ENCODE measurements at regions not wholly inside any gene's neighbourhood (a gene's known extent, or its start where the extent isn't known, plus 50 kb on each side); places are given as distances from the start of the nearest gene placed in this dataset.

DNA sequence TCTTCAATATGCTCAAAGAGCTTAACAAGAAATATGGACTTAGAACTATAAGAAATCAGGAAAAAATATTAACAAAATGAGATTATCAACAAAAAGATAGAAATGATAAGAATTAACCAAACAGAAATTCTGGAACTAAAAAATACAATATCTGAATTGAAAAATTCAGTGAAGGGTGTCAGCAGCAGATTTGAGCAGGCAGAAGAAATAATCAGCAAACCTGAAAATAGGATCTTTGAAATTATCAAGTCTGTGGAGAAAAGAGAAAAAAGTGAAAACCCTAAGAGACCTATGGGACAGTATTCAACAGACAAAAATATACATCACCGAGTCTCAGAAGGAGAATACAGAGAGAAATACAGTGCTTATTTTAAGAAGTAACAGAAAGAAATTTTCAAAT lies 877.8 kb upstream of the AGA start:
- Mint-ChIP-seq H3K4me1 (ENCODE audit: low read depth, unreplicated experiment) (no peaks in the 10 kb centered on the region), H3K9me3 (ENCODE audit: unreplicated experiment) (peaks cover 10% of the 10 kb centered on the region), H3K27me3 (ENCODE audit: insufficient read depth, unreplicated experiment) (no peaks in the 10 kb centered on the region), H3K27ac (ENCODE audit: unreplicated experiment) (no peak overlapping the region), H3K36me3 (ENCODE audit: insufficient read depth, unreplicated experiment) (no peaks in the 10 kb centered on the region), H3K4me3 (ENCODE audit: unreplicated experiment) (no peak overlapping the region)
- DNase-seq, result no peak
- ChIA-PET POLR2A (no interaction called here), CTCF (no interaction called here)
- no peaks in the 10 kb centered on the region for H3K4me1 ChIP-seq
- no peak overlapping the region for H3K4me3 ChIP-seq (ENCODE audit: low read depth, low read length)
- H3K27me3 ChIP-seq (replicated peaks; ENCODE audit: control insufficient read depth, insufficient read depth, low read length), result no peaks in the 10 kb centered on the region
- no TSS peak for BruUV-seq (replicated peaks)
- H3K9me3 ChIP-seq, result no peaks in the 10 kb centered on the region
- intact Hi-C loops (cut with micrococcal nuclease; ENCODE audit: unreplicated experiment), result no loop called here
- no peak for TF ChIP-seq CTCF (IDR thresholded peaks at IDR 0.05; ENCODE audit: insufficient read depth in 1 of 2, low read depth in 1 of 2, low read length in 1 of 2, severe bottlenecking in 1 of 2, unreplicated experiment in 1 of 2)
- H3K36me3 ChIP-seq (ENCODE audit: control insufficient read depth, insufficient read depth, low read length), result no peaks in the 10 kb centered on the region

DNA sequence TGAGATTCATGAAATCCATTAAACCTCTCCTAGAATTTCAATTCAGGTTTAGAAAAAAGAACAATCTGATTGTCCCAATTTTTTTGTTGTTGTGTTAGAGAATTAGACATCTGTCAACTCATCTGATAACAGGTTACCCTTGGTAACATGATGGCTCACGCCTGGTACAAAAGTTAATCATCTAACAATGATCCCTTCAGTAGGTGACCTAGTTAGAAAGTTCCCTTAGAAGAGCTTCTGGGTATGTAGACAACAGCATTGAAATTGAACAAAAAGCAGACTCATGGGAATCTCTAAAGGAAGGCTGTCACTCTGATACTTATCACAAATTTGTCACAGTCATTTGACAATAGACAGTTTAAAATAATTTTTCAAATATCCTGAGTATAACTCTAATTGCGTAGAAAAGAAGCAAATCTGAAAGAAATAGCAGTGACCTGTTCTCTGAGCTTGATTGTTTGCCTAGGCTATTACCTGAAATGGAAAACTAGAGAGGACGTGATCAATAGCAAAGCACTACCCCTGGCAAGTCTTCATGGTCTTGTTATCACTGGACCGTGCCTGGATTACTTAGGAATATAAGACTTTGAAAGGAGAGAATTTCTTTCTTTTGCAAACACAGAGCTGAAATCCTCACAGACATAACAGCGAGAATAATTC lies 880.4 kb upstream of the AGA start:
- Mint-ChIP-seq H3K9me3 (ENCODE audit: unreplicated experiment) (peaks cover 10% of the 10 kb centered on the region), H3K27ac (ENCODE audit: unreplicated experiment) (no peak overlapping the region), H3K36me3 (ENCODE audit: insufficient read depth, unreplicated experiment) (no peaks in the 10 kb centered on the region), H3K27me3 (ENCODE audit: insufficient read depth, unreplicated experiment) (no peaks in the 10 kb centered on the region), H3K4me1 (ENCODE audit: low read depth, unreplicated experiment) (no peaks in the 10 kb centered on the region), H3K4me3 (ENCODE audit: unreplicated experiment) (no peak overlapping the region)
- no peaks in the 10 kb centered on the region for H3K27me3 ChIP-seq (replicated peaks; ENCODE audit: control insufficient read depth, insufficient read depth, low read length)
- no TSS peak for BruUV-seq (replicated peaks)
- CTCF ChIA-PET, result no interaction called here
- H3K36me3 ChIP-seq (ENCODE audit: control insufficient read depth, insufficient read depth, low read length), result no peaks in the 10 kb centered on the region
- no peaks in the 10 kb centered on the region for H3K9me3 ChIP-seq
- no peaks in the 10 kb centered on the region for H3K4me1 ChIP-seq
- no peak for TF ChIP-seq CTCF (IDR thresholded peaks at IDR 0.05; ENCODE audit: insufficient read depth in 1 of 2, low read depth in 1 of 2, low read length in 1 of 2, severe bottlenecking in 1 of 2, unreplicated experiment in 1 of 2)
- POLR2A ChIA-PET, result no interaction called here
- no peak overlapping the region for H3K4me3 ChIP-seq (ENCODE audit: low read depth, low read length)
- DNase-seq, result no peak
- intact Hi-C loops (cut with micrococcal nuclease; ENCODE audit: unreplicated experiment), result no loop called here

DNA sequence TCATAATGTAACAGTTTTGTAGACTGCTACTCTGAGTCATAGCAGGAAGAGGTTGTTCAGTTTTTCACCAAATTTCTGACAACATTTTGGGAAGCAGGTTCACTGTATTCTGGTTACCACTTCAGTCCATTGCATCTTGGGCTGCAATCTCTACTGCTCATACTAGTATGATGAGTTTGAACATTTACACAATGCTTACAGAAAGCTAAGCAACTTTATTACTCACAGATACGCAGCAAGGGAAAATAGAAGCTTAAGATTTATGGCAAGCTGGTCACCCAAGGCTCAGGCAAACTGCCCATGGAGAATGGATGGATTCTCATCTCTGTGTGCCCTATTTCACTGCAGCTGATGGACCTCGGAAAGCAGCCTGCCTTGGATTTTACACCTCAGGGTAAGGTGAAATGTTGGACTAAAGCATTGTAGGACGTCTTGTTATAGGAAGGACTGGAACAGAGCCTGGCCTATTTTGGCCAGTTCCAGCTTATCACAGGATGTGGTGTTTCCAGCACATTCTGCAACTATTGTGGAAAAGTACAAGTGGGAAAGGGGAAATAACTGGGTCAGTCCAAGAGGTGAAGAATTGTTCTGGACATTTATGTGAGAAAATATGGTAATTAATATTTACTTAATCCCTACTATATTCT lies 887.1 kb upstream of the AGA start:
- no peaks in the 10 kb centered on the region for H3K27me3 Mint-ChIP-seq (ENCODE audit: insufficient read depth, unreplicated experiment)
- Histone ChIP-seq H3K36me3 (ENCODE audit: control insufficient read depth, insufficient read depth, low read length) (no peaks in the 10 kb centered on the region), H3K9me3 (no peaks in the 10 kb centered on the region), H3K4me1 (no peaks in the 10 kb centered on the region), H3K4me3 (ENCODE audit: low read depth, low read length) (no peak overlapping the region), H3K27me3 (replicated peaks; ENCODE audit: control insufficient read depth, insufficient read depth, low read length) (no peaks in the 10 kb centered on the region)
- no peaks in the 10 kb centered on the region for H3K9me3 Mint-ChIP-seq (ENCODE audit: unreplicated experiment)
- H3K36me3 Mint-ChIP-seq (ENCODE audit: insufficient read depth, unreplicated experiment), result no peaks in the 10 kb centered on the region
- DNase-seq, result no peak
- ChIA-PET CTCF (no interaction called here), POLR2A (no interaction called here)
- H3K27ac Mint-ChIP-seq (ENCODE audit: unreplicated experiment), result no peak overlapping the region
- intact Hi-C loops (cut with micrococcal nuclease; ENCODE audit: unreplicated experiment), result no loop called here
- BruUV-seq (replicated peaks), result no TSS peak
- no peaks in the 10 kb centered on the region for H3K4me1 Mint-ChIP-seq (ENCODE audit: low read depth, unreplicated experiment)
- H3K4me3 Mint-ChIP-seq (ENCODE audit: unreplicated experiment), result no peak overlapping the region
- TF ChIP-seq CTCF (IDR thresholded peaks at IDR 0.05; ENCODE audit: insufficient read depth in 1 of 2, low read depth in 1 of 2, low read length in 1 of 2, severe bottlenecking in 1 of 2, unreplicated experiment in 1 of 2), result no peak

All from Caco-2 (cell line).